HUES6 (cell line): ENCODE measurements at regions not wholly inside any gene's neighbourhood (a gene's known extent, or its start where the extent isn't known, plus 50 kb on each side); places are given as distances from the start of the nearest gene placed in this dataset.

Source experiments
- H3K27ac ChIP-seq: 2 replicates; pipeline ENCODE4 v1.7.0; 2013; ENCODE audit warnings: low read depth, mild to moderate bottlenecking, low read length, inconsistent platforms
- H3K27me3 ChIP-seq: 2 replicates; pipeline ENCODE4 v1.6.1; 2013; ENCODE audit warnings: low read length; ENCODE audit not compliant: control insufficient read depth, insufficient read depth
- H3K36me3 ChIP-seq: 2 replicates; pipeline ENCODE4 v1.6.1; 2013; ENCODE audit warnings: low read length; ENCODE audit not compliant: control insufficient read depth, insufficient read depth
- H3K4me1 ChIP-seq: 2 replicates; pipeline ENCODE4 v1.6.1; 2013; ENCODE audit warnings: low read length; ENCODE audit not compliant: control insufficient read depth, insufficient read depth
- H3K4me3 ChIP-seq: 2 replicates; pipeline ENCODE4 v1.5.1; 2013; ENCODE audit warnings: low read depth, low read length
- H3K9ac ChIP-seq: one replicate; pipeline ENCODE4 v1.6.1; 2013; ENCODE audit warnings: mild to moderate bottlenecking, low read length
- H3K9me3 ChIP-seq: 2 replicates; pipeline ENCODE4 v1.6.1; 2013; ENCODE audit warnings: low read depth, low read length; ENCODE audit not compliant: control insufficient read depth, insufficient read depth

- no peaks in the 10 kb centered on the region for H3K36me3 ChIP-seq
- no peak overlapping the region for H3K4me3 ChIP-seq
- no peak overlapping the region for H3K9ac ChIP-seq
- no peaks in the 10 kb centered on the region for H3K9me3 ChIP-seq
- no peaks in the 10 kb centered on the region for H3K27me3 ChIP-seq
- H3K27ac ChIP-seq: no peak overlapping the region
- H3K4me1 ChIP-seq: peaks cover 3% of the 10 kb centered on the region; the same call in 1 of the 2 replicates
Observed at GRCh38 chr6:50272611-50273010, 222.9 kb upstream of the DEFB112 start.

DNA sequence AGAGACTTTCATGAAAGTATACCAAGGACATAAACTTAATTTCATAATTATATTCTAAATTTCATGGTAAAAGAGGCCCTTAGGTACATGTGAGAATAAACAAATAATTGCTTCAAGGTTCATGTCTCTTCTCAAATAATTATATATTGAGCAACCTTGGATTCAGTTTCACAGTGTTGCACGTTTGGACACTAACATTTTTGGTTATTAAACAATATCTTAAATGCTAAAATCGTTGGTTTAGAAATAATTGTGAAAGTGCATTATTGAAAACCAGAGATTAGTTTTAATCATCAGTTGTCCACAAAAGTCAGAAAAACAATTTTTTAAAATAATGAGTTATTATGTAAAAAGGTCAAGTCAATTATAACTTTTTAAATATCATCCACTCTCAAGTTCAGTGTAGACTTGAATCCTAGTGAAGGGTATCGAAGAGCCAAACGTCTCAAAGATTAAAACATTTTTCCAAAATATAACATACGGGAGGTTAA is 227.1 kb upstream of the DEFB112 start:
- H3K4me3 ChIP-seq: no peak overlapping the region
- H3K36me3 ChIP-seq: no peaks in the 10 kb centered on the region
- H3K9me3 ChIP-seq: no peaks in the 10 kb centered on the region
- H3K27me3 ChIP-seq: no peaks in the 10 kb centered on the region
- H3K27ac ChIP-seq: no peak overlapping the region
- H3K9ac ChIP-seq: no peak overlapping the region
- H3K4me1 ChIP-seq: peaks cover 9% of the 10 kb centered on the region; the same call in 1 of the 2 replicates

GRCh38 chr6:50277774-50278173 is 228.0 kb upstream of the DEFB112 start:
- no peak overlapping the region for H3K9ac ChIP-seq
- H3K4me1 ChIP-seq: peaks cover 9% of the 10 kb centered on the region; the same call in 1 of the 2 replicates
- no peaks in the 10 kb centered on the region for H3K27me3 ChIP-seq
- no peaks in the 10 kb centered on the region for H3K36me3 ChIP-seq
- no peak overlapping the region for H3K27ac ChIP-seq
- H3K9me3 ChIP-seq: no peaks in the 10 kb centered on the region
- no peak overlapping the region for H3K4me3 ChIP-seq

DNA sequence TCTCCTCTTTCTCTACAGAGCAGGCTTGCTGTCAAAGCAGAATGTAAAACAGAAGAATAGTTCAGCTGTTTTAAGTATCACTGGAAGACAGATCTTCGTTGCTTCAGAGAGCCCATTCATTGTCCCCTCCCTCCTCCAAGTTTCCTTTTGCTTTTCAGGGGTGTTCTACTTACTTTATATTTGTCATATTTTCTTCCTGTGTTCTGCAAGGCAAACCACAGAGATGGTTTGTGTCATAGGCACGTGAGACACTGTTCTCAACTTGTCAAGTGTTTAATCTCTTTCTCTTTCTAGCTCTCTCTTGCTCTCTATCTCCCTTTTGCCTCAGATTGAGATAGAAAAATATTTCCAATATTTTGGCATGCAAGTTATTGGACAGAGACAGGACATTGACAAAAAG is 228.9 kb upstream of the DEFB112 start:
- H3K9ac ChIP-seq: no peak overlapping the region
- no peaks in the 10 kb centered on the region for H3K9me3 ChIP-seq
- no peaks in the 10 kb centered on the region for H3K36me3 ChIP-seq
- no peak overlapping the region for H3K27ac ChIP-seq
- no peaks in the 10 kb centered on the region for H3K27me3 ChIP-seq
- H3K4me3 ChIP-seq: no peak overlapping the region
- H3K4me1 ChIP-seq: peaks cover 9% of the 10 kb centered on the region; the same call in 1 of the 2 replicates

- Histone ChIP-seq H3K27ac (no peak overlapping the region), H3K4me1 (no peaks in the 10 kb centered on the region), H3K4me3 (no peak overlapping the region), H3K9me3 (no peaks in the 10 kb centered on the region), H3K36me3 (no peaks in the 10 kb centered on the region), H3K9ac (no peak overlapping the region), H3K27me3 (no peaks in the 10 kb centered on the region)
Observed at GRCh38 chr6:50285735-50286134, 236.0 kb upstream of the DEFB112 start.

DNA sequence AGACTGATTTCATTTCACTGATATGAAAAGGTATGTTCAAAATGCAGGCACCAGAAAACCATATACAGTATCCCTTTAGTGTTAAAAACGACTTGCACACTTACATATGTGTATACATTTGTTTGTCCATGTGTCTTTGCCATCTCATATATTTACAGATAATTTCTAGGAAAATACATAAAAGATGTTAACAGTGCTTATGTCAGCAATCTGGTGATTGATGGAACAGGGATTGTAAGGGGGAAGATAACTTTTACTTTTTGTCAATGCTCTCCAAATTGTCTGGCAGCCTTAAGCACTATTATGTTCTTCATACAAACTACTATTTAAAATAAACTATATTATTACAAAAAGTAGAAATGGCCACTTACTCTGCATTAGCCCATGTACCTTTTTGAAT is 238.5 kb upstream of the DEFB112 start:
- H3K9ac ChIP-seq: no peak overlapping the region

DNA sequence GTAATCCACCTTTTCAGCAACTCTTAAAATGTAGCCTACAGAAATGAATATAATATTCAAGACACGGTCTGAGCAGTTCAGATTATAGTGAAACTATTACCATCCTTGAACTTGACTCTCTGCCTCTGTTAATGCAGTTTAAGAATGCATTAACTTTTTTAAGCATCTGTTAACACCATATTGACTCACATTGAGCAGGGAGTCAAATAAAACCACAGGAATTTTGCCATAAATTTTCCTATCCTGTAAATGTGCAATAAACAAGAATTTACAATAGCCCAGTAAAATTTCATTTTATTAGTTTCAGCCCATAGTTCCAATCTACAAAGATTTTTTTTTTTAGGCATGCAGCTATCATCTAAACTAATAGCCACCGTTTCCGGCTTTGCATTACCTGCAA is 239.2 kb upstream of the DEFB112 start:
- Histone ChIP-seq H3K9ac (no peak overlapping the region), H3K36me3 (no peaks in the 10 kb centered on the region), H3K4me3 (no peak overlapping the region), H3K4me1 (no peaks in the 10 kb centered on the region), H3K27me3 (no peaks in the 10 kb centered on the region), H3K27ac (no peak overlapping the region), H3K9me3 (no peaks in the 10 kb centered on the region)

More for the DNA sequence above, 238.5 kb upstream of the DEFB112 start:
- Histone ChIP-seq H3K27me3 (no peaks in the 10 kb centered on the region), H3K9me3 (no peaks in the 10 kb centered on the region), H3K4me1 (no peaks in the 10 kb centered on the region), H3K27ac (no peak overlapping the region), H3K36me3 (no peaks in the 10 kb centered on the region), H3K4me3 (no peak overlapping the region)

DNA sequence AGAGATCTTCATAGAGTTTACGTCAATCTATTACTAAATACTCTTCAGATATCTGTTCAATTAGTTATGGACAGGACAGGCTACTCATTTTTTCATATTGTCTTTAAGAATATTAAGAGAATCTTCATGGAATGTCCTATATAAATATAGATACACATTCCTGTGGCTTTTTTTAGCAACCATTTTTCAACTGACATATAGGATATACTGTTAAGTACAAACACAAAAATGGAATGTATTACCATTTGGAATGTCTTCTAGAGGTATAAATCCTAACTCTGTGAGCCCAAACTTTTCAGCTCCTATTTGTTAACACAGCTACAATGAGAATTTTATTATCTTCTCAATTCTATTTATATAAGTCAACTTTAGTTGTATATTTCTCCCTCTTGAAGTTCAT is 239.6 kb upstream of the DEFB112 start:
- Histone ChIP-seq H3K36me3 (no peaks in the 10 kb centered on the region), H3K9me3 (no peaks in the 10 kb centered on the region), H3K9ac (no peak overlapping the region), H3K27me3 (no peaks in the 10 kb centered on the region), H3K4me1 (no peaks in the 10 kb centered on the region), H3K27ac (no peak overlapping the region), H3K4me3 (no peak overlapping the region)

GRCh38 chr6:50301307-50301706 is 251.6 kb upstream of the DEFB112 start:
- Histone ChIP-seq H3K36me3 (no peaks in the 10 kb centered on the region), H3K27me3 (no peaks in the 10 kb centered on the region), H3K4me1 (no peaks in the 10 kb centered on the region)

DNA sequence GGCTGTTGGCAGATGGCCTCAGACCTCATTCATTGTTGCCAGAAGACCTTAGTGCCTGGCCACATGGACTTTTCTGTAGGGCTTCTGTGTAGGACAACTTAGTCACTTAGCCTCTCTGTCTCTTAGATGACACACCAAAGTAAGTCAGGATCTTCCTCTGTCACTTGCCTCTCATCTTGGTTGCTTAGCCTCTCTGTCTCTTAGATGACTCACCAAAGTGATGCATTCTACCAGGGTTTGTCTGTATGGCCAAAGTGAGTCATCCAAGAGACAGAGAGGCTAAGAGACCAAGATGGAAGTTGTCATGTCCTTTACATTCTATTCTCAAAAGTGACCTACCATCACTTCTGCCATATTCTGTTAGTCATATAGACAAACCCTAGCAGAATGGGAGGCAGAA is 255.9 kb upstream of the DEFB112 start:
- no peak overlapping the region for H3K9ac ChIP-seq
- no peaks in the 10 kb centered on the region for H3K36me3 ChIP-seq
- no peaks in the 10 kb centered on the region for H3K27me3 ChIP-seq
- H3K9me3 ChIP-seq: no peaks in the 10 kb centered on the region
- H3K4me1 ChIP-seq: no peaks in the 10 kb centered on the region
- H3K27ac ChIP-seq: no peak overlapping the region
- no peak overlapping the region for H3K4me3 ChIP-seq

More at GRCh38 chr6:50301307-50301706, 251.6 kb upstream of the DEFB112 start:
- Histone ChIP-seq H3K9ac (no peak overlapping the region), H3K4me3 (no peak overlapping the region), H3K9me3 (no peaks in the 10 kb centered on the region), H3K27ac (no peak overlapping the region)

GRCh38 chr6:50318536-50318935 is 268.8 kb upstream of the DEFB112 start:
- no peak overlapping the region for H3K27ac ChIP-seq
- no peaks in the 10 kb centered on the region for H3K36me3 ChIP-seq
- H3K9ac ChIP-seq: no peak overlapping the region
- H3K27me3 ChIP-seq: no peaks in the 10 kb centered on the region
- H3K4me1 ChIP-seq: no peaks in the 10 kb centered on the region
- peaks cover 1% of the 10 kb centered on the region; the same call in 1 of the 2 replicates for H3K9me3 ChIP-seq
- H3K4me3 ChIP-seq: no peak overlapping the region

DNA sequence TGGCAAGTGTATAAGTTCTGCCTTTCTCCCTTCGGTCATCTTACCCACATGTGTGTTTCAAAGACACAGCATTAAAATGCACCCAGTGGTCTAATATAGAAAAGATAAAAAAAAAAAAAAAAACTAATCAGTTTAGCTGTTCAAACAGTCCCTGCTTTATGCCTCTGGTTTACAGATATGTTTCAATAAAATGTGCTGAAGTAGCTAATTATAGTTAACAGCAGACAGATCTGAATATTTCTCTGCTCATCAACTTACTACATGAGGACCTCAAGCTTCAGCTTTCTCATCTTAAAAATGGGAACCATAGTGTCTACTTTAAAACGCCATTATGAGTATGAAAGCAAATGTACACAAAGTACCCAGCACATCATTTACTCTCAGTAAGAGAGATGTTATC is 280.6 kb upstream of the DEFB112 start:
- Histone ChIP-seq H3K27me3 (no peaks in the 10 kb centered on the region), H3K9me3 (peaks cover 8% of the 10 kb centered on the region; the same call in 1 of the 2 replicates), H3K9ac (no peak overlapping the region), H3K4me1 (no peaks in the 10 kb centered on the region), H3K4me3 (no peak overlapping the region), H3K27ac (no peak overlapping the region), H3K36me3 (no peaks in the 10 kb centered on the region)
